ENCODE measurements at regions not wholly inside any gene's neighbourhood (a gene's known extent, or its start where the extent isn't known, plus 50 kb on each side); places are given as distances from the start of the nearest gene placed in this dataset.

DNA sequence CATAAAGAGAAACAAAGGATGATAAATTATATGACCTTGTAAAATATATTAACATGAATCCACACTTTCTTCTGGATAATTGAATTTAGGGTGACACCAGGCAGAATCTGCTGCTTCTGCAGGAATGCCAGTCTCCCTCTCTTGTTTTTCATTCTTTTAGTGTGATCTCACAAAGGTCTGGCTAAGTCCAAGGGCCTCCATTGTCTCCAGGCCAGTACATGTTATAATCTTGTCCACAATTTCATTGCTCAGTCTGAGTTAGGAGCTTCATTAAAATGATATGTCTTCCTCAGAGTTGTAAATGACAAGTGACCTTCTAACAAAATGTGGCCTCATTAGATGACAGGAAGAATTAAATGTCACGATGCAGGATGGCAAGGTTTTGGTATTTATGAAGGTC, 110.2 kb downstream of the APOB start:
- Histone ChIP-seq H4K20me1 (ENCODE audit: insufficient read depth, low read length) (no peaks in the 10 kb centered on the region), H3K4me3 (ENCODE audit: insufficient read depth, low read depth, low read length) (no peak overlapping the region), H2AFZ (ENCODE audit: low read depth, low read length) (no peak overlapping the region), H3K27ac (ENCODE audit: low read depth, low read length) (no peak overlapping the region), H3K36me3 (ENCODE audit: insufficient read depth, low read length) (no peaks in the 10 kb centered on the region), H3K4me2 (ENCODE audit: low read length) (no peak overlapping the region), H3K27me3 (ENCODE audit: insufficient read depth, low read length) (no peaks in the 10 kb centered on the region), H3K9ac (ENCODE audit: low read length) (no peak overlapping the region), H3K79me2 (ENCODE audit: insufficient read depth, low read length) (no peaks in the 10 kb centered on the region), H3K4me1 (ENCODE audit: insufficient read depth, low read length) (peaks cover 5% of the 10 kb centered on the region), H3K9me3 (ENCODE audit: insufficient read depth, low read depth, low read length) (no peaks in the 10 kb centered on the region)
- H3K9me3 Mint-ChIP-seq (ENCODE audit: unreplicated experiment): peaks cover 7% of the 10 kb centered on the region
- peaks cover 36% of the 10 kb centered on the region for H3K4me1 Mint-ChIP-seq (ENCODE audit: low read depth, unreplicated experiment)
- no peak overlapping the region for H3K4me3 Mint-ChIP-seq (ENCODE audit: unreplicated experiment)
- peaks cover 16% of the 10 kb centered on the region for H3K27me3 Mint-ChIP-seq (ENCODE audit: low read depth, unreplicated experiment)
- no peaks in the 10 kb centered on the region for H3K36me3 Mint-ChIP-seq (ENCODE audit: low read depth, unreplicated experiment)
- FAIRE-seq (no peak), DNase-seq (ENCODE audit: low read depth) (no peak)
- H3K27ac Mint-ChIP-seq (ENCODE audit: unreplicated experiment): no peak overlapping the region
- TF ChIP-seq EZH2 (IDR thresholded peaks at IDR 0.05; ENCODE audit: insufficient read depth, low read length): no peak

DNA sequence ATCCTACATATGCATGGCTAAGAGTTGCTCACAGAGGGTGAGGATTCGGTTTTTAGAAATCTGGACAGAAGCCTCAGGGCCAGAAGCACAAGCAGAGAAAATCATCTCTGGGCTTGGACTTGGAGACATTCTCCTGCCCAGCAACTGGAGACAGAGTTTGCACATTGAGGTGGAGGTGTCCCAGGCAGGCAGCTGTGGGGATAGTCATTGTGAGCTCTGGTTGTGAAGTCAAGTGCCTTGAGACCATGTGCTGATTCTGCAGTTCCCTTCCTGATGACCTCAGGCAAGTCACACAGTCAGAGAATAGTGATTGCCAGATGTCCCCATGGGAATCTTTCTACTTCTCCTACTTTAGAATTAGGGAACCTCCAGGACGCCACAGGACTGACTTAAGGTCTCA, 108.4 kb upstream of the LDAH start:
- Histone ChIP-seq H3K4me1 (ENCODE audit: insufficient read depth, low read length) (peaks cover 5% of the 10 kb centered on the region), H3K9me3 (ENCODE audit: insufficient read depth, low read depth, low read length) (no peaks in the 10 kb centered on the region), H3K4me2 (ENCODE audit: low read length) (peak overlapping the region; percentile 18), H4K20me1 (ENCODE audit: insufficient read depth, low read length) (no peaks in the 10 kb centered on the region), H2AFZ (ENCODE audit: low read depth, low read length) (no peak overlapping the region), H3K27ac (ENCODE audit: low read depth, low read length) (no peak overlapping the region), H3K36me3 (ENCODE audit: insufficient read depth, low read length) (no peaks in the 10 kb centered on the region), H3K9ac (ENCODE audit: low read length) (no peak overlapping the region), H3K4me3 (ENCODE audit: insufficient read depth, low read depth, low read length) (no peak overlapping the region), H3K79me2 (ENCODE audit: insufficient read depth, low read length) (no peaks in the 10 kb centered on the region), H3K27me3 (ENCODE audit: insufficient read depth, low read length) (no peaks in the 10 kb centered on the region)
- FAIRE-seq (no peak), DNase-seq (ENCODE audit: low read depth) (no peak)
- peak overlapping the region; percentile 88 for H3K27ac Mint-ChIP-seq (ENCODE audit: unreplicated experiment)
- no peak for TF ChIP-seq CTCF (IDR thresholded peaks at IDR 0.05; ENCODE audit: insufficient read depth, low read depth, low read length)
- no peak for TF ChIP-seq EZH2 (IDR thresholded peaks at IDR 0.05; ENCODE audit: insufficient read depth, low read length)
- H3K4me1 Mint-ChIP-seq (ENCODE audit: low read depth, unreplicated experiment): peaks cover 36% of the 10 kb centered on the region
- H3K36me3 Mint-ChIP-seq (ENCODE audit: low read depth, unreplicated experiment): no peaks in the 10 kb centered on the region
- H3K9me3 Mint-ChIP-seq (ENCODE audit: unreplicated experiment): peaks cover 14% of the 10 kb centered on the region
- peaks cover 9% of the 10 kb centered on the region for H3K27me3 Mint-ChIP-seq (ENCODE audit: low read depth, unreplicated experiment)
- H3K4me3 Mint-ChIP-seq (ENCODE audit: unreplicated experiment): no peak overlapping the region

GRCh38 chr2:20930928-20931327, 108.0 kb upstream of the LDAH start:
- Histone ChIP-seq H3K4me2 (ENCODE audit: low read length) (peak overlapping the region; percentile 18), H3K4me3 (ENCODE audit: insufficient read depth, low read depth, low read length) (no peak overlapping the region), H3K27me3 (ENCODE audit: insufficient read depth, low read length) (no peaks in the 10 kb centered on the region), H3K9ac (ENCODE audit: low read length) (no peak overlapping the region), H3K79me2 (ENCODE audit: insufficient read depth, low read length) (no peaks in the 10 kb centered on the region), H3K27ac (ENCODE audit: low read depth, low read length) (no peak overlapping the region), H3K4me1 (ENCODE audit: insufficient read depth, low read length) (peaks cover 5% of the 10 kb centered on the region), H2AFZ (ENCODE audit: low read depth, low read length) (no peak overlapping the region), H4K20me1 (ENCODE audit: insufficient read depth, low read length) (no peaks in the 10 kb centered on the region), H3K9me3 (ENCODE audit: insufficient read depth, low read depth, low read length) (peaks cover 4% of the 10 kb centered on the region), H3K36me3 (ENCODE audit: insufficient read depth, low read length) (no peaks in the 10 kb centered on the region)
- H3K9me3 Mint-ChIP-seq (ENCODE audit: unreplicated experiment): peaks cover 14% of the 10 kb centered on the region
- no peak for TF ChIP-seq EZH2 (IDR thresholded peaks at IDR 0.05; ENCODE audit: insufficient read depth, low read length)
- DNase-seq (ENCODE audit: low read depth) (peak; percentile 73), FAIRE-seq (peak; percentile 45)
- peaks cover 13% of the 10 kb centered on the region for H3K27me3 Mint-ChIP-seq (ENCODE audit: low read depth, unreplicated experiment)
- peak overlapping the region; percentile 88 for H3K27ac Mint-ChIP-seq (ENCODE audit: unreplicated experiment)
- no peaks in the 10 kb centered on the region for H3K36me3 Mint-ChIP-seq (ENCODE audit: low read depth, unreplicated experiment)
- H3K4me3 Mint-ChIP-seq (ENCODE audit: unreplicated experiment): no peak overlapping the region
- peaks cover 36% of the 10 kb centered on the region for H3K4me1 Mint-ChIP-seq (ENCODE audit: low read depth, unreplicated experiment)

Data from astrocyte (in vitro differentiated cells and primary cell).